HepG2 (cell line): ENCODE measurements at regions not wholly inside any gene's neighbourhood (a gene's known extent, or its start where the extent isn't known, plus 50 kb on each side); places are given as distances from the start of the nearest gene placed in this dataset.
A peak's percentile ranks its signal among the peaks of the same experiment; 100 is the strongest.

ENCODE experiments used
- BRD4 ChIP-seq: sonication (generic); formaldehyde crosslinking; IDR thresholded peaks from 2 replicates; pipeline ENCODE4 v1.4.0; 2020; ENCODE audit warnings: missing genetic modification reagents
- EP300 ChIP-seq, 3 experiments: sonication (generic) in 1 of 3; formaldehyde crosslinking in 1 of 3; IDR thresholded peaks; 2 replicates each; pipeline versions ENCODE4 v1.5.1 to v1.6.1; 2011 to 2020; ENCODE audit warnings: low read depth in 2 of 3, low read length in 2 of 3, borderline replicate concordance in 1 of 3, improper control_type of control experiment in 1 of 3, mild to moderate bottlenecking in 1 of 3, missing genetic modification reagents in 1 of 3, moderate library complexity in 1 of 3
- GLI4 ChIP-seq: sonication (generic); formaldehyde crosslinking; IDR thresholded peaks from 2 replicates; pipeline ENCODE4 v1.5.1; 2020; ENCODE audit warnings: missing genetic modification reagents, mild to moderate bottlenecking, moderate library complexity, borderline replicate concordance
- HHEX ChIP-seq: IDR thresholded peaks from 2 replicates; pipeline ENCODE4 v1.6.1; 2016; ENCODE audit warnings: control low read depth
- HNRNPLL ChIP-seq: fragments of 200-400 bp; formaldehyde crosslinking; IDR thresholded peaks from 2 replicates; pipeline ENCODE4 v1.6.1; 2017; ENCODE audit warnings: mild to moderate bottlenecking, low read depth, low read length; ENCODE audit not compliant: poor library complexity, severe bottlenecking
- HNRNPUL1 ChIP-seq: fragments of 200-400 bp; formaldehyde crosslinking; IDR thresholded peaks from 2 replicates; pipeline ENCODE4 v1.6.1; 2017; ENCODE audit warnings: low read depth, mild to moderate bottlenecking, low read length, moderate library complexity
- HOXA7 ChIP-seq: sonication (generic); formaldehyde crosslinking; IDR thresholded peaks from 2 replicates; pipeline ENCODE4 v1.8.1; 2022; ENCODE audit warnings: mild to moderate bottlenecking, missing genetic modification reagents, moderate library complexity
- KLF12 ChIP-seq: sonication (generic); formaldehyde crosslinking; IDR thresholded peaks from 2 replicates; pipeline ENCODE4 v1.4.0; 2020; ENCODE audit warnings: missing genetic modification reagents, borderline replicate concordance
- KLF9 ChIP-seq: IDR thresholded peaks from 2 replicates; pipeline ENCODE4 v1.6.1; 2016; ENCODE audit warnings: low read depth
- RXRA ChIP-seq: sonication (generic); formaldehyde crosslinking; IDR thresholded peaks from 2 replicates; pipeline ENCODE4 v1.5.1; 2020; ENCODE audit warnings: missing genetic modification reagents
- ZFP1 ChIP-seq: IDR thresholded peaks from 2 replicates; pipeline ENCODE4 v1.6.1; 2016
- TF ChIP-seq, protein P1 (sequence below): sonication (generic); formaldehyde crosslinking; IDR thresholded peaks from 2 replicates; pipeline ENCODE4 v1.4.0; 2020; ENCODE audit warnings: mild to moderate bottlenecking, missing genetic modification reagents
- TF ChIP-seq, protein P2 (sequence below): sonication (generic); formaldehyde crosslinking; IDR thresholded peaks from 2 replicates; pipeline ENCODE4 v1.9.0; 2021; ENCODE audit warnings: missing genetic modification reagents, borderline replicate concordance
- TF ChIP-seq, protein P3 (sequence below): sonication (generic); formaldehyde crosslinking; IDR thresholded peaks from 2 replicates; pipeline ENCODE4 v1.8.0; 2022; ENCODE audit warnings: mild to moderate bottlenecking, missing genetic modification reagents; ENCODE audit not compliant: insufficient replicate concordance
- TF ChIP-seq, protein P4 (sequence below): fragments of 450-650 bp; IDR thresholded peaks from 2 replicates; pipeline ENCODE4 v1.6.1; 2017
- TF ChIP-seq, protein P5 (sequence below): sonication (generic); formaldehyde crosslinking; IDR thresholded peaks from 2 replicates; pipeline ENCODE4 v1.9.0; 2021; ENCODE audit warnings: missing genetic modification reagents, borderline replicate concordance

DNA sequence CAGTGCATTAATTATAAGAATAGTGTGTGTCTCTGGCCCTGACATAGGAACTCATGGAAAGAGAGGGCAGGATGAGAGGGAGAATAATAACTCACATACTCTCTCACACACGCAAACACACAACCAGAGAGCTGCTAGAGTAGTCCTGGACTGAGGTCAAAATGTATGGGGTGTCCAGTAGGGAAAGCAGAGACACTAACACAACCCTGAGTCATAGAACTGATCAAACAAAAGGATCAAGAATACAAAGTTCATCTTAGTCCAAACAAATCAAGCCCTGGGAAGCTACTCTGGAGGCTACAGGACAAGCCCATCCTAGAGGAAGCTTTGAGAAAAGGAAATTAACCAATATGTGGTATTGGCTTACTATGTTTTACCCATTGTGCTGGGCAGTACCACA is 178.5 kb upstream of the GUCY1A2 start (continued):
- TF ChIP-seq, protein P1, sequence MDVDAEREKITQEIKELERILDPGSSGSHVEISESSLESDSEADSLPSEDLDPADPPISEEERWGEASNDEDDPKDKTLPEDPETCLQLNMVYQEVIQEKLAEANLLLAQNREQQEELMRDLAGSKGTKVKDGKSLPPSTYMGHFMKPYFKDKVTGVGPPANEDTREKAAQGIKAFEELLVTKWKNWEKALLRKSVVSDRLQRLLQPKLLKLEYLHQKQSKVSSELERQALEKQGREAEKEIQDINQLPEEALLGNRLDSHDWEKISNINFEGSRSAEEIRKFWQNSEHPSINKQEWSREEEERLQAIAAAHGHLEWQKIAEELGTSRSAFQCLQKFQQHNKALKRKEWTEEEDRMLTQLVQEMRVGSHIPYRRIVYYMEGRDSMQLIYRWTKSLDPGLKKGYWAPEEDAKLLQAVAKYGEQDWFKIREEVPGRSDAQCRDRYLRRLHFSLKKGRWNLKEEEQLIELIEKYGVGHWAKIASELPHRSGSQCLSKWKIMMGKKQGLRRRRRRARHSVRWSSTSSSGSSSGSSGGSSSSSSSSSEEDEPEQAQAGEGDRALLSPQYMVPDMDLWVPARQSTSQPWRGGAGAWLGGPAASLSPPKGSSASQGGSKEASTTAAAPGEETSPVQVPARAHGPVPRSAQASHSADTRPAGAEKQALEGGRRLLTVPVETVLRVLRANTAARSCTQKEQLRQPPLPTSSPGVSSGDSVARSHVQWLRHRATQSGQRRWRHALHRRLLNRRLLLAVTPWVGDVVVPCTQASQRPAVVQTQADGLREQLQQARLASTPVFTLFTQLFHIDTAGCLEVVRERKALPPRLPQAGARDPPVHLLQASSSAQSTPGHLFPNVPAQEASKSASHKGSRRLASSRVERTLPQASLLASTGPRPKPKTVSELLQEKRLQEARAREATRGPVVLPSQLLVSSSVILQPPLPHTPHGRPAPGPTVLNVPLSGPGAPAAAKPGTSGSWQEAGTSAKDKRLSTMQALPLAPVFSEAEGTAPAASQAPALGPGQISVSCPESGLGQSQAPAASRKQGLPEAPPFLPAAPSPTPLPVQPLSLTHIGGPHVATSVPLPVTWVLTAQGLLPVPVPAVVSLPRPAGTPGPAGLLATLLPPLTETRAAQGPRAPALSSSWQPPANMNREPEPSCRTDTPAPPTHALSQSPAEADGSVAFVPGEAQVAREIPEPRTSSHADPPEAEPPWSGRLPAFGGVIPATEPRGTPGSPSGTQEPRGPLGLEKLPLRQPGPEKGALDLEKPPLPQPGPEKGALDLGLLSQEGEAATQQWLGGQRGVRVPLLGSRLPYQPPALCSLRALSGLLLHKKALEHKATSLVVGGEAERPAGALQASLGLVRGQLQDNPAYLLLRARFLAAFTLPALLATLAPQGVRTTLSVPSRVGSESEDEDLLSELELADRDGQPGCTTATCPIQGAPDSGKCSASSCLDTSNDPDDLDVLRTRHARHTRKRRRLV = no peak
- TF ChIP-seq BRD4 (CRISPR knock-in tag) (no peak), KLF9 (no peak), HNRNPUL1 (no peak), EP300 (IDR thresholded peaks at IDR 0.05; ENCODE audit: low read depth in 2 of 2, low read length in 2 of 2) (peak in 1 of 2 experiments; percentile 74; a peak in 2 of 4 replicates), EP300 (CRISPR knock-in tag; IDR thresholded peaks at IDR 0.05; ENCODE audit: borderline replicate concordance) (no peak; the same call in 1 of the 2 replicates), KLF12 (CRISPR knock-in tag) (no peak), GLI4 (CRISPR knock-in tag) (no peak), HNRNPLL (no peak), HOXA7 (CRISPR knock-in tag) (no peak), ZFP1 (CRISPR knock-in tag) (no peak), RXRA (CRISPR knock-in tag) (no peak; the same call in 1 of the 2 replicates), HHEX (no peak)
- TF ChIP-seq, protein P2, sequence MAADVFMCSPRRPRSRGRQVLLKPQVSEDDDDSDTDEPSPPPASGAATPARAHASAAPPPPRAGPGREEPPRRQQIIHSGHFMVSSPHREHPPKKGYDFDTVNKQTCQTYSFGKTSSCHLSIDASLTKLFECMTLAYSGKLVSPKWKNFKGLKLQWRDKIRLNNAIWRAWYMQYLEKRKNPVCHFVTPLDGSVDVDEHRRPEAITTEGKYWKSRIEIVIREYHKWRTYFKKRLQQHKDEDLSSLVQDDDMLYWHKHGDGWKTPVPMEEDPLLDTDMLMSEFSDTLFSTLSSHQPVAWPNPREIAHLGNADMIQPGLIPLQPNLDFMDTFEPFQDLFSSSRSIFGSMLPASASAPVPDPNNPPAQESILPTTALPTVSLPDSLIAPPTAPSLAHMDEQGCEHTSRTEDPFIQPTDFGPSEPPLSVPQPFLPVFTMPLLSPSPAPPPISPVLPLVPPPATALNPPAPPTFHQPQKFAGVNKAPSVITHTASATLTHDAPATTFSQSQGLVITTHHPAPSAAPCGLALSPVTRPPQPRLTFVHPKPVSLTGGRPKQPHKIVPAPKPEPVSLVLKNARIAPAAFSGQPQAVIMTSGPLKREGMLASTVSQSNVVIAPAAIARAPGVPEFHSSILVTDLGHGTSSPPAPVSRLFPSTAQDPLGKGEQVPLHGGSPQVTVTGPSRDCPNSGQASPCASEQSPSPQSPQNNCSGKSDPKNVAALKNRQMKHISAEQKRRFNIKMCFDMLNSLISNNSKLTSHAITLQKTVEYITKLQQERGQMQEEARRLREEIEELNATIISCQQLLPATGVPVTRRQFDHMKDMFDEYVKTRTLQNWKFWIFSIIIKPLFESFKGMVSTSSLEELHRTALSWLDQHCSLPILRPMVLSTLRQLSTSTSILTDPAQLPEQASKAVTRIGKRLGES (CRISPR knock-in tag) = no peak
- TF ChIP-seq, protein P3, sequence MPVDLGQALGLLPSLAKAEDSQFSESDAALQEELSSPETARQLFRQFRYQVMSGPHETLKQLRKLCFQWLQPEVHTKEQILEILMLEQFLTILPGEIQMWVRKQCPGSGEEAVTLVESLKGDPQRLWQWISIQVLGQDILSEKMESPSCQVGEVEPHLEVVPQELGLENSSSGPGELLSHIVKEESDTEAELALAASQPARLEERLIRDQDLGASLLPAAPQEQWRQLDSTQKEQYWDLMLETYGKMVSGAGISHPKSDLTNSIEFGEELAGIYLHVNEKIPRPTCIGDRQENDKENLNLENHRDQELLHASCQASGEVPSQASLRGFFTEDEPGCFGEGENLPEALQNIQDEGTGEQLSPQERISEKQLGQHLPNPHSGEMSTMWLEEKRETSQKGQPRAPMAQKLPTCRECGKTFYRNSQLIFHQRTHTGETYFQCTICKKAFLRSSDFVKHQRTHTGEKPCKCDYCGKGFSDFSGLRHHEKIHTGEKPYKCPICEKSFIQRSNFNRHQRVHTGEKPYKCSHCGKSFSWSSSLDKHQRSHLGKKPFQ (CRISPR knock-in tag) = no peak
- TF ChIP-seq, protein P4, sequence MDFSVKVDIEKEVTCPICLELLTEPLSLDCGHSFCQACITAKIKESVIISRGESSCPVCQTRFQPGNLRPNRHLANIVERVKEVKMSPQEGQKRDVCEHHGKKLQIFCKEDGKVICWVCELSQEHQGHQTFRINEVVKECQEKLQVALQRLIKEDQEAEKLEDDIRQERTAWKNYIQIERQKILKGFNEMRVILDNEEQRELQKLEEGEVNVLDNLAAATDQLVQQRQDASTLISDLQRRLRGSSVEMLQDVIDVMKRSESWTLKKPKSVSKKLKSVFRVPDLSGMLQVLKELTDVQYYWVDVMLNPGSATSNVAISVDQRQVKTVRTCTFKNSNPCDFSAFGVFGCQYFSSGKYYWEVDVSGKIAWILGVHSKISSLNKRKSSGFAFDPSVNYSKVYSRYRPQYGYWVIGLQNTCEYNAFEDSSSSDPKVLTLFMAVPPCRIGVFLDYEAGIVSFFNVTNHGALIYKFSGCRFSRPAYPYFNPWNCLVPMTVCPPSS = no peak
- TF ChIP-seq, protein P5, sequence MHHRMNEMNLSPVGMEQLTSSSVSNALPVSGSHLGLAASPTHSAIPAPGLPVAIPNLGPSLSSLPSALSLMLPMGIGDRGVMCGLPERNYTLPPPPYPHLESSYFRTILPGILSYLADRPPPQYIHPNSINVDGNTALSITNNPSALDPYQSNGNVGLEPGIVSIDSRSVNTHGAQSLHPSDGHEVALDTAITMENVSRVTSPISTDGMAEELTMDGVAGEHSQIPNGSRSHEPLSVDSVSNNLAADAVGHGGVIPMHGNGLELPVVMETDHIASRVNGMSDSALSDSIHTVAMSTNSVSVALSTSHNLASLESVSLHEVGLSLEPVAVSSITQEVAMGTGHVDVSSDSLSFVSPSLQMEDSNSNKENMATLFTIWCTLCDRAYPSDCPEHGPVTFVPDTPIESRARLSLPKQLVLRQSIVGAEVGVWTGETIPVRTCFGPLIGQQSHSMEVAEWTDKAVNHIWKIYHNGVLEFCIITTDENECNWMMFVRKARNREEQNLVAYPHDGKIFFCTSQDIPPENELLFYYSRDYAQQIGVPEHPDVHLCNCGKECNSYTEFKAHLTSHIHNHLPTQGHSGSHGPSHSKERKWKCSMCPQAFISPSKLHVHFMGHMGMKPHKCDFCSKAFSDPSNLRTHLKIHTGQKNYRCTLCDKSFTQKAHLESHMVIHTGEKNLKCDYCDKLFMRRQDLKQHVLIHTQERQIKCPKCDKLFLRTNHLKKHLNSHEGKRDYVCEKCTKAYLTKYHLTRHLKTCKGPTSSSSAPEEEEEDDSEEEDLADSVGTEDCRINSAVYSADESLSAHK (CRISPR knock-in tag) = no peak
